ENCODE measurements at regions not wholly inside any gene's neighbourhood (a gene's known extent, or its start where the extent isn't known, plus 50 kb on each side); places are given as distances from the start of the nearest gene placed in this dataset.
"Not testable (repeated sequence)": the region's sequence is repeated elsewhere in the genome, so short reads cannot be mapped to it uniquely, and the experiment has no call there.

- not testable (repeated sequence) for TF ChIP-seq CTCF, POLR2AphosphoS5, POLR2A (IDR thresholded peaks at IDR 0.05)
Measured at GRCh38 chr9:29450343-29450875, 1877.1 kb upstream of the C9orf72 start.

Measured in sigmoid colon (tissue), 4 donors.